K562 (cell line): ENCODE measurements at regions not wholly inside any gene's neighbourhood (a gene's known extent, or its start where the extent isn't known, plus 50 kb on each side); places are given as distances from the start of the nearest gene placed in this dataset.

Experiments used
- NFE2L1 ChIP-seq: fragments of 450-650 bp; IDR thresholded peaks from 2 replicates; pipeline ENCODE4 v1.6.1; 2016; ENCODE audit warnings: missing genetic modification characterization, low read depth, mild to moderate bottlenecking, missing compliant biosample characterization, moderate library complexity, borderline replicate concordance
- NONO ChIP-seq, 2 experiments: fragments of 200-400 bp in 1 of 2; fragments of 450-650 bp in 1 of 2; formaldehyde crosslinking in 1 of 2; IDR thresholded peaks; 2 replicates each; pipeline ENCODE4 v1.6.1; 2017; ENCODE audit warnings: low read depth in 2 of 2, mild to moderate bottlenecking in 2 of 2, moderate library complexity in 2 of 2, low read length in 1 of 2
- SMAD3 ChIP-seq: fragments of 450-650 bp; formaldehyde crosslinking; conservative IDR thresholded peaks from 2 replicates; pipeline ENCODE4 v1.4.0; 2020; ENCODE audit warnings: mild to moderate bottlenecking
- SRSF7 ChIP-seq: fragments of 200-400 bp; formaldehyde crosslinking; optimal IDR thresholded peaks from 2 replicates; pipeline ENCODE3; 2017; ENCODE audit warnings: mild to moderate bottlenecking, low read depth, low read length
- XRCC3 ChIP-seq: fragments of 450-650 bp; IDR thresholded peaks from 2 replicates; pipeline ENCODE4 v1.6.1; 2017; ENCODE audit warnings: mild to moderate bottlenecking, moderate library complexity
- YBX1 ChIP-seq: fragments of 450-650 bp; IDR thresholded peaks from 2 replicates; pipeline ENCODE4 v1.7.1; 2016; ENCODE audit warnings: mild to moderate bottlenecking
- ZNF324 ChIP-seq: fragments of 250-450 bp; sonication (Bioruptor Pico); IDR thresholded peaks from 2 replicates; pipeline ENCODE4 v1.4.0; 2020; ENCODE audit warnings: mild to moderate bottlenecking
- TF ChIP-seq, protein P1 (sequence below), 3 experiments: fragments of 200-800 bp in 1 of 3; fragments of 250-450 bp in 1 of 3; fragments of 450-650 bp in 1 of 3; sonication (Bioruptor Pico) in 1 of 3; sonication (Bioruptor generic) in 1 of 3; formaldehyde crosslinking in 1 of 3; IDR thresholded peaks; 2 replicates each; pipeline versions ENCODE4 v1.6.1 to v1.8.0; 2016 to 2022; ENCODE audit warnings: mild to moderate bottlenecking in 2 of 3, missing genetic modification characterization in 2 of 3, missing compliant biosample characterization in 1 of 3, moderate library complexity in 1 of 3
- TF ChIP-seq, protein P2 (sequence below): IDR thresholded peaks from 2 replicates; pipeline ENCODE4 v1.6.1; 2016; ENCODE audit warnings: missing genetic modification characterization, missing compliant biosample characterization
- TF ChIP-seq, protein P3 (sequence below): fragments of 450-650 bp; formaldehyde crosslinking; IDR thresholded peaks from 2 replicates; pipeline ENCODE4 v1.4.0; 2022; ENCODE audit warnings: missing genetic modification characterization

DNA sequence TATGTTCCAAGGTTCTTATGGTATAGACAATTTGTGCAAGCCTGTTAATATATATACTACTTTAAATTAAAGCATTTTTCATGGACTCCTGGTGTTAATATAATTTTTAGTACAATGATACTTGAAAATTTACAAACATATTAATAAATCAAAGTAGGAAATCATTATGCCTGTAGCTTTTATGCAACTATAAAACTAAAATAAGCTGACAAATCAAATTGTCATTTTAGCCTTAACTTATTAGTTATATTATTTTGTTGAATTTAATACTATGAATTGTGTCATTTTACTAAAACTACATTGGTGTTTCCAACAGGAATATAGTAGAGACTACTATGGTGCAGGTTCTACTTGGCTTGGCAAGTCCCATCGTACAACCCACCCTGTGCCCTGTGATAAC lies 96.0 kb downstream of the MED10 start (continued):
- TF ChIP-seq, protein P1, sequence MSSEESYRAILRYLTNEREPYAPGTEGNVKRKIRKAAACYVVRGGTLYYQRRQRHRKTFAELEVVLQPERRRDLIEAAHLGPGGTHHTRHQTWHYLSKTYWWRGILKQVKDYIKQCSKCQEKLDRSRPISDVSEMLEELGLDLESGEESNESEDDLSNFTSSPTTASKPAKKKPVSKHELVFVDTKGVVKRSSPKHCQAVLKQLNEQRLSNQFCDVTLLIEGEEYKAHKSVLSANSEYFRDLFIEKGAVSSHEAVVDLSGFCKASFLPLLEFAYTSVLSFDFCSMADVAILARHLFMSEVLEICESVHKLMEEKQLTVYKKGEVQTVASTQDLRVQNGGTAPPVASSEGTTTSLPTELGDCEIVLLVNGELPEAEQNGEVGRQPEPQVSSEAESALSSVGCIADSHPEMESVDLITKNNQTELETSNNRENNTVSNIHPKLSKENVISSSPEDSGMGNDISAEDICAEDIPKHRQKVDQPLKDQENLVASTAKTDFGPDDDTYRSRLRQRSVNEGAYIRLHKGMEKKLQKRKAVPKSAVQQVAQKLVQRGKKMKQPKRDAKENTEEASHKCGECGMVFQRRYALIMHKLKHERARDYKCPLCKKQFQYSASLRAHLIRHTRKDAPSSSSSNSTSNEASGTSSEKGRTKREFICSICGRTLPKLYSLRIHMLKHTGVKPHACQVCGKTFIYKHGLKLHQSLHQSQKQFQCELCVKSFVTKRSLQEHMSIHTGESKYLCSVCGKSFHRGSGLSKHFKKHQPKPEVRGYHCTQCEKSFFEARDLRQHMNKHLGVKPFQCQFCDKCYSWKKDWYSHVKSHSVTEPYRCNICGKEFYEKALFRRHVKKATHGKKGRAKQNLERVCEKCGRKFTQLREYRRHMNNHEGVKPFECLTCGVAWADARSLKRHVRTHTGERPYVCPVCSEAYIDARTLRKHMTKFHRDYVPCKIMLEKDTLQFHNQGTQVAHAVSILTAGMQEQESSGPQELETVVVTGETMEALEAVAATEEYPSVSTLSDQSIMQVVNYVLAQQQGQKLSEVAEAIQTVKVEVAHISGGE (CRISPR knock-in tag; IDR thresholded peaks at IDR 0.05): no peak
- TF ChIP-seq, protein P2, sequence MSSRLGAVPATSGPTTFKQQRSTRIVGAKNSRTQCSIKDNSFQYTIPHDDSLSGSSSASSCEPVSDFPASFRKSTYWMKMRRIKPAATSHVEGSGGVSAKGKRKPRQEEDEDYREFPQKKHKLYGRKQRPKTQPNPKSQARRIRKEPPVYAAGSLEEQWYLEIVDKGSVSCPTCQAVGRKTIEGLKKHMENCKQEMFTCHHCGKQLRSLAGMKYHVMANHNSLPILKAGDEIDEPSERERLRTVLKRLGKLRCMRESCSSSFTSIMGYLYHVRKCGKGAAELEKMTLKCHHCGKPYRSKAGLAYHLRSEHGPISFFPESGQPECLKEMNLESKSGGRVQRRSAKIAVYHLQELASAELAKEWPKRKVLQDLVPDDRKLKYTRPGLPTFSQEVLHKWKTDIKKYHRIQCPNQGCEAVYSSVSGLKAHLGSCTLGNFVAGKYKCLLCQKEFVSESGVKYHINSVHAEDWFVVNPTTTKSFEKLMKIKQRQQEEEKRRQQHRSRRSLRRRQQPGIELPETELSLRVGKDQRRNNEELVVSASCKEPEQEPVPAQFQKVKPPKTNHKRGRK (tag): no peak
- no peak for TF ChIP-seq SMAD3 (CRISPR knock-in tag)
- TF ChIP-seq NFE2L1 (tag): no peak
- TF ChIP-seq NONO (IDR thresholded peaks at IDR 0.05; ENCODE audit: low read depth in 2 of 2, low read length in 1 of 2): no peak
- no peak for TF ChIP-seq YBX1
- no peak for TF ChIP-seq XRCC3
- no peak for TF ChIP-seq ZNF324 (CRISPR knock-in tag)
- no peak for TF ChIP-seq SRSF7
- TF ChIP-seq, protein P3, sequence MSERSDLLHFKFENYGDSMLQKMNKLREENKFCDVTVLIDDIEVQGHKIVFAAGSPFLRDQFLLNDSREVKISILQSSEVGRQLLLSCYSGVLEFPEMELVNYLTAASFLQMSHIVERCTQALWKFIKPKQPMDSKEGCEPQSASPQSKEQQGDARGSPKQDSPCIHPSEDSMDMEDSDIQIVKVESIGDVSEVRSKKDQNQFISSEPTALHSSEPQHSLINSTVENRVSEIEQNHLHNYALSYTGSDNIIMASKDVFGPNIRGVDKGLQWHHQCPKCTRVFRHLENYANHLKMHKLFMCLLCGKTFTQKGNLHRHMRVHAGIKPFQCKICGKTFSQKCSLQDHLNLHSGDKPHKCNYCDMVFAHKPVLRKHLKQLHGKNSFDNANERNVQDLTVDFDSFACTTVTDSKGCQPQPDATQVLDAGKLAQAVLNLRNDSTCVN: no peak
- TF ChIP-seq, all 486 proteins: peak for 3
